Breast epithelium (tissue), 4 donors: ENCODE measurements at regions not wholly inside any gene's neighbourhood (a gene's known extent, or its start where the extent isn't known, plus 50 kb on each side); places are given as distances from the start of the nearest gene placed in this dataset.

Source experiments
- DNase-seq, 2 donors: peaks; one replicate each; pipeline ENCODE4 v3.0.0-alpha.2; 2019; ENCODE audit warnings: low spot score in 2 of 2
- H3K27ac ChIP-seq, 2 donors: fragments of 200-600 bp; sonication (generic) in 1 of 2; one replicate each; pipeline ENCODE4 v1.5.1; 2016 to 2019; ENCODE audit warnings: mild to moderate bottlenecking in 1 of 2
- H3K27me3 ChIP-seq, 2 donors: fragments of 200-600 bp; sonication (generic) in 1 of 2; one replicate each; pipeline versions ENCODE4 v1.5.1 to v1.6.0; 2017 to 2019; ENCODE audit warnings: control low read depth in 1 of 2, mild to moderate bottlenecking in 1 of 2
- H3K36me3 ChIP-seq: fragments of 200-600 bp; one replicate; pipeline ENCODE4 v1.5.1; 2019
- H3K4me1 ChIP-seq, 2 donors: fragments of 200-600 bp; sonication (generic); one replicate each; pipeline ENCODE4 v1.5.1; 2016 to 2019; ENCODE audit warnings: control low read depth in 1 of 2
- H3K4me3 ChIP-seq, 3 donors: fragments of 200-600 bp; sonication (generic); 1 replicate in 2 of 3; 2 replicates in 1 of 3; pipeline ENCODE4 v1.5.1; 2016 to 2019; ENCODE audit warnings: mild to moderate bottlenecking in 3 of 3, moderate library complexity in 2 of 3
- H3K9me3 ChIP-seq, 2 donors: fragments of 200-600 bp; sonication (generic) in 1 of 2; one replicate each; pipeline ENCODE4 v1.5.1; 2016 to 2019; ENCODE audit warnings: control low read depth in 1 of 2
- CTCF ChIP-seq, 3 donors: fragments of 450-650 bp; IDR thresholded peaks; one replicate each; pipeline ENCODE4 v1.5.1; 2016 to 2017; ENCODE audit warnings: antibody characterized with exemption in 3 of 3, mild to moderate bottlenecking in 3 of 3, moderate library complexity in 3 of 3
- POLR2A ChIP-seq: fragments of 450-650 bp; IDR thresholded peaks from one replicate; pipeline ENCODE4 v1.6.1; 2016; ENCODE audit warnings: antibody characterized with exemption, mild to moderate bottlenecking, moderate library complexity
- POLR2AphosphoS5 ChIP-seq, 3 donors: sonication (generic); formaldehyde crosslinking; IDR thresholded peaks; one replicate each; pipeline ENCODE4 v1.6.1; 2017; ENCODE audit warnings: antibody characterized with exemption in 3 of 3
- intact Hi-C: fragments of 100-400 bp; cut with DNase I; formaldehyde crosslinking; loops from one replicate; pipeline ENCODE4 v1.15.1; 2023; ENCODE audit warnings: low total_unique reads

GRCh38 chr15:29910068-29910467 lies 87.8 kb upstream of the TJP1 start:
- TF ChIP-seq POLR2AphosphoS5 (IDR thresholded peaks at IDR 0.05) (no peak), POLR2A (no peak), CTCF (IDR thresholded peaks at IDR 0.05) (no peak)
- no peaks in the 10 kb centered on the region for H3K27me3 ChIP-seq
- no peak overlapping the region for H3K27ac ChIP-seq
- no peak for DNase-seq
- no peaks in the 10 kb centered on the region for H3K4me1 ChIP-seq
- no peak overlapping the region for H3K4me3 ChIP-seq
- no peaks in the 10 kb centered on the region for H3K36me3 ChIP-seq
- H3K9me3 ChIP-seq, result peaks cover 0 to 8% of the 10 kb centered on the region in 2 donors
- intact Hi-C loops, result no loop called here

- Histone ChIP-seq H3K36me3 (no peaks in the 10 kb centered on the region), H3K27me3 (no peaks in the 10 kb centered on the region), H3K9me3 (no peaks in the 10 kb centered on the region), H3K27ac (no peak overlapping the region), H3K4me3 (no peak overlapping the region), H3K4me1 (no peaks in the 10 kb centered on the region)
- intact Hi-C loops, result no loop called here
- DNase-seq, result no peak
- TF ChIP-seq CTCF (IDR thresholded peaks at IDR 0.05) (no peak), POLR2AphosphoS5 (IDR thresholded peaks at IDR 0.05) (no peak), POLR2A (no peak)
These were observed 82.6 kb upstream of the TJP1 start for GRCh38 chr15:29904757-29905417.

GRCh38 chr15:29903785-29904464 lies 81.7 kb upstream of the TJP1 start:
- Histone ChIP-seq H3K4me1 (no peaks in the 10 kb centered on the region), H3K27me3 (no peaks in the 10 kb centered on the region), H3K36me3 (no peaks in the 10 kb centered on the region), H3K27ac (no peak overlapping the region), H3K9me3 (no peaks in the 10 kb centered on the region), H3K4me3 (no peak overlapping the region)
- TF ChIP-seq POLR2A, result no peak
- no peak for TF ChIP-seq CTCF (IDR thresholded peaks at IDR 0.05)
- no peak for TF ChIP-seq POLR2AphosphoS5 (IDR thresholded peaks at IDR 0.05)
- DNase-seq, result no peak
- intact Hi-C loops, result no loop called here

GRCh38 chr15:29903028-29903427 lies 80.8 kb upstream of the TJP1 start:
- intact Hi-C loops, result no loop called here
- DNase-seq, result no peak
- no peaks in the 10 kb centered on the region for H3K27me3 ChIP-seq
- TF ChIP-seq POLR2AphosphoS5 (IDR thresholded peaks at IDR 0.05) (no peak), POLR2A (no peak), CTCF (IDR thresholded peaks at IDR 0.05) (no peak)
- no peak overlapping the region for H3K4me3 ChIP-seq
- no peaks in the 10 kb centered on the region for H3K36me3 ChIP-seq
- H3K9me3 ChIP-seq, result no peaks in the 10 kb centered on the region
- H3K4me1 ChIP-seq, result no peaks in the 10 kb centered on the region
- H3K27ac ChIP-seq, result no peak overlapping the region
